ENCODE measurements at regions not wholly inside any gene's neighbourhood (a gene's known extent, or its start where the extent isn't known, plus 50 kb on each side); places are given as distances from the start of the nearest gene placed in this dataset.

- DNase-seq, result peak; percentile 14
Measured at GRCh38 chr16:72501739-72502593, 330.0 kb upstream of the PMFBP1 start.

- no peak for DNase-seq
Measured at GRCh38 chr16:72500545-72500944, 328.6 kb upstream of the PMFBP1 start.

GRCh38 chr16:72493716-72494415 is 321.9 kb upstream of the PMFBP1 start:
- DNase-seq, result no peak

GRCh38 chr16:72487283-72487682 is 315.3 kb upstream of the PMFBP1 start:
- DNase-seq, result no peak

- no peak for DNase-seq
Measured at GRCh38 chr16:72482695-72483094, 310.7 kb upstream of the PMFBP1 start.

GRCh38 chr16:72481419-72481818 is 309.5 kb upstream of the PMFBP1 start:
- DNase-seq, result no peak

- no peak for DNase-seq
Measured at GRCh38 chr16:72480911-72481310, 309.0 kb upstream of the PMFBP1 start.

- DNase-seq, result no peak
Measured at GRCh38 chr16:72475688-72476087, 303.7 kb upstream of the PMFBP1 start.

GRCh38 chr16:72474501-72475123 is 302.7 kb upstream of the PMFBP1 start:
- DNase-seq, result no peak

- no peak for DNase-seq
Measured at GRCh38 chr16:72473631-72474030, 301.7 kb upstream of the PMFBP1 start.

GRCh38 chr16:72471317-72471924 is 299.5 kb upstream of the PMFBP1 start:
- DNase-seq, result no peak

GRCh38 chr16:72470541-72470940 is 298.6 kb upstream of the PMFBP1 start:
- DNase-seq, result no peak

- no peak for DNase-seq
Measured at GRCh38 chr16:72469932-72470331, 298.0 kb upstream of the PMFBP1 start.

GRCh38 chr16:72468582-72468981 is 296.6 kb upstream of the PMFBP1 start:
- no peak for DNase-seq

GRCh38 chr16:72467157-72467759 is 295.3 kb upstream of the PMFBP1 start:
- no peak for DNase-seq

- no peak for DNase-seq
Measured at GRCh38 chr16:72464597-72465368, 292.8 kb upstream of the PMFBP1 start.

GRCh38 chr16:72464052-72464451 is 292.1 kb upstream of the PMFBP1 start:
- no peak for DNase-seq

- DNase-seq, result no peak
Measured at GRCh38 chr16:72458035-72458434, 286.1 kb upstream of the PMFBP1 start.

GRCh38 chr16:72457243-72457940 is 285.4 kb upstream of the PMFBP1 start:
- DNase-seq, result no peak

- DNase-seq, result no peak
Measured at GRCh38 chr16:72455743-72456659, 284.0 kb upstream of the PMFBP1 start.
